ENCODE measurements at regions not wholly inside any gene's neighbourhood (a gene's known extent, or its start where the extent isn't known, plus 50 kb on each side); places are given as distances from the start of the nearest gene placed in this dataset.

DNA sequence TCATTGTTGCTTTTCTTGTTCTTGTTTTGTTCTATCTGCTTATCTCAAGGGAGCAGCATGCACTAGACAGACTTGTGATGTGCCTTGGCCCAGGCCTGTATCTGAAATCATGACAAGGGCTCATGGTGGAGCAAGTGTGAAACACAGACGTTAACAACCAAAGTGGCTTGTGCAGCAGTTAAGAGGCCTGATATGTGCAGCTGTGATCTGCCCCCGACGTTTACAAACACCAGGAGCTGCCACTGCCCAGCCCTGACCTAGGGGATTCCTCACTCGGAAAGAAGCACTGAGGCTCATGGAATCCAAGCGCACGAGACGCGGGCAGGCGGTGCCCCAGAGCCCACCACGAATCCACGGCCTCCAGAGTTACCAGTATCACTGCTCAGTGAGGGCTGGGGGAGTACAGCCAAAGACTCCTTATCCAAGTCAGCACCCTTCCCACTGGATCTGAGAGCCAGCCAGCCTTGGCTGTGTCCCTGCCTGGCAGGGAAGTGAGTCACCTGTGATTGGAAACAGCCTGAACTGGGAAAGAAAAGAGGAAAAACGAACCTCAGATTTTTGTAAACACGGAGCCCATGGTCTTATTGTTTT, 62.3 kb upstream of the SNTG2 start:
- no peak for TF ChIP-seq POLR2A (IDR thresholded peaks at IDR 0.05)
- TF ChIP-seq, protein P1, sequence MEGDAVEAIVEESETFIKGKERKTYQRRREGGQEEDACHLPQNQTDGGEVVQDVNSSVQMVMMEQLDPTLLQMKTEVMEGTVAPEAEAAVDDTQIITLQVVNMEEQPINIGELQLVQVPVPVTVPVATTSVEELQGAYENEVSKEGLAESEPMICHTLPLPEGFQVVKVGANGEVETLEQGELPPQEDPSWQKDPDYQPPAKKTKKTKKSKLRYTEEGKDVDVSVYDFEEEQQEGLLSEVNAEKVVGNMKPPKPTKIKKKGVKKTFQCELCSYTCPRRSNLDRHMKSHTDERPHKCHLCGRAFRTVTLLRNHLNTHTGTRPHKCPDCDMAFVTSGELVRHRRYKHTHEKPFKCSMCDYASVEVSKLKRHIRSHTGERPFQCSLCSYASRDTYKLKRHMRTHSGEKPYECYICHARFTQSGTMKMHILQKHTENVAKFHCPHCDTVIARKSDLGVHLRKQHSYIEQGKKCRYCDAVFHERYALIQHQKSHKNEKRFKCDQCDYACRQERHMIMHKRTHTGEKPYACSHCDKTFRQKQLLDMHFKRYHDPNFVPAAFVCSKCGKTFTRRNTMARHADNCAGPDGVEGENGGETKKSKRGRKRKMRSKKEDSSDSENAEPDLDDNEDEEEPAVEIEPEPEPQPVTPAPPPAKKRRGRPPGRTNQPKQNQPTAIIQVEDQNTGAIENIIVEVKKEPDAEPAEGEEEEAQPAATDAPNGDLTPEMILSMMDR (IDR thresholded peaks at IDR 0.05), result no peak

Data from ovary (tissue), 3 donors.